Spleen (tissue), 11 donors: ENCODE measurements at regions not wholly inside any gene's neighbourhood (a gene's known extent, or its start where the extent isn't known, plus 50 kb on each side); places are given as distances from the start of the nearest gene placed in this dataset.
A peak's percentile ranks its signal among the peaks of the same experiment; 100 is the strongest.

Source experiments
- DNase-seq: peaks from one replicate; pipeline ENCODE4 v3.0.0-alpha.2; 2020
- H3K27ac ChIP-seq, 8 donors: fragments of 200-600 bp; sonication (generic) in 7 of 8; 1 replicate in 4 of 8; 2 replicates in 4 of 8; pipeline versions ENCODE4 v1.5.0 to v1.8.0; 2016 to 2021; ENCODE audit warnings: inconsistent platforms in 4 of 8, mild to moderate bottlenecking in 4 of 8, moderate library complexity in 1 of 8
- H3K27me3 ChIP-seq, 7 donors: fragments of 200-600 bp; sonication (generic) in 6 of 7; replicated peaks in 1 of 7; 1 replicate in 4 of 7; 2 replicates in 3 of 7; pipeline versions ENCODE4 v1.5.0 to v1.8.0; 2016 to 2021; ENCODE audit warnings: inconsistent platforms in 3 of 7, mild to moderate bottlenecking in 1 of 7
- H3K36me3 ChIP-seq, 6 donors: fragments of 200-600 bp; sonication (generic) in 5 of 6; 1 replicate in 4 of 6; 2 replicates in 2 of 6; pipeline versions ENCODE4 v1.5.0 to v1.8.0; 2016 to 2021; ENCODE audit warnings: inconsistent platforms in 2 of 6
- H3K4me1 ChIP-seq, 6 donors: fragments of 200-600 bp; sonication (generic) in 5 of 6; 1 replicate in 3 of 6; 2 replicates in 3 of 6; pipeline versions ENCODE4 v1.5.0 to v1.8.0; 2016 to 2021; ENCODE audit warnings: inconsistent platforms in 3 of 6
- H3K4me3 ChIP-seq, 8 donors: fragments of 200-600 bp; sonication (generic) in 7 of 8; 1 replicate in 4 of 8; 2 replicates in 4 of 8; pipeline versions ENCODE4 v1.5.0 to v1.8.0; 2016 to 2021; ENCODE audit warnings: inconsistent platforms in 4 of 8, mild to moderate bottlenecking in 4 of 8, moderate library complexity in 2 of 8
- H3K9me3 ChIP-seq, 8 donors: fragments of 200-600 bp; sonication (generic) in 7 of 8; 1 replicate in 4 of 8; 2 replicates in 4 of 8; pipeline versions ENCODE4 v1.5.0 to v1.8.0; 2016 to 2021; ENCODE audit warnings: inconsistent platforms in 4 of 8
- POLR2A ChIP-seq, 3 donors: fragments of 450-650 bp; IDR thresholded peaks; one replicate each; pipeline ENCODE4 v1.5.1; 2017; ENCODE audit warnings: antibody characterized with exemption in 3 of 3, mild to moderate bottlenecking in 1 of 3
- POLR2AphosphoS5 ChIP-seq, 3 donors: sonication (generic); formaldehyde crosslinking; IDR thresholded peaks; one replicate each; pipeline ENCODE4 v1.5.1; 2017; ENCODE audit warnings: antibody characterized with exemption in 3 of 3
- WGBS, 5 donors: extraction: QIAGEN DNeasy Blood & Tissue Kit in 3 of 5; methylation state at CpG; one replicate each; pipeline versions ENCODE4 v1.1.5 to v1.1.7; 2013 to 2018; 5-methylcytosine and 5-hydroxymethylcytosine counted together
- intact Hi-C: fragments of 100-400 bp; cut with DNase I; formaldehyde crosslinking; loops from one replicate; pipeline ENCODE4 v1.15.0; 2023; ENCODE audit warnings: low total_unique reads
- TF ChIP-seq, protein P1 (sequence below), 11 experiments: fragments of 200-600 bp in 7 of 11; fragments of 450-650 bp in 4 of 11; sonication (generic) in 4 of 11; IDR thresholded peaks in 8 of 11; conservative IDR thresholded peaks in 3 of 11; 1 replicate in 7 of 11; 2 replicates in 4 of 11; pipeline versions ENCODE4 v1.4.0 to v1.8.0; 2016 to 2021; ENCODE audit warnings: antibody characterized with exemption in 11 of 11, inconsistent platforms in 4 of 11, mild to moderate bottlenecking in 1 of 11
- donor health status: healthy with polysubstance abuse.
- donor health status: DM: no; HTN: no; CAD: no; lungs with moderate emphysema.
- donor health status: DM: no; HTN: no; CAD: no.
- donor health status: Bipolar disorder and iron deficiency.
- donor health status: healthy.
- donor health status: DM: no; HTN: no; CAD: no.
- donor health status: DM: yes; HTN: yes; CAD: no.

DNA sequence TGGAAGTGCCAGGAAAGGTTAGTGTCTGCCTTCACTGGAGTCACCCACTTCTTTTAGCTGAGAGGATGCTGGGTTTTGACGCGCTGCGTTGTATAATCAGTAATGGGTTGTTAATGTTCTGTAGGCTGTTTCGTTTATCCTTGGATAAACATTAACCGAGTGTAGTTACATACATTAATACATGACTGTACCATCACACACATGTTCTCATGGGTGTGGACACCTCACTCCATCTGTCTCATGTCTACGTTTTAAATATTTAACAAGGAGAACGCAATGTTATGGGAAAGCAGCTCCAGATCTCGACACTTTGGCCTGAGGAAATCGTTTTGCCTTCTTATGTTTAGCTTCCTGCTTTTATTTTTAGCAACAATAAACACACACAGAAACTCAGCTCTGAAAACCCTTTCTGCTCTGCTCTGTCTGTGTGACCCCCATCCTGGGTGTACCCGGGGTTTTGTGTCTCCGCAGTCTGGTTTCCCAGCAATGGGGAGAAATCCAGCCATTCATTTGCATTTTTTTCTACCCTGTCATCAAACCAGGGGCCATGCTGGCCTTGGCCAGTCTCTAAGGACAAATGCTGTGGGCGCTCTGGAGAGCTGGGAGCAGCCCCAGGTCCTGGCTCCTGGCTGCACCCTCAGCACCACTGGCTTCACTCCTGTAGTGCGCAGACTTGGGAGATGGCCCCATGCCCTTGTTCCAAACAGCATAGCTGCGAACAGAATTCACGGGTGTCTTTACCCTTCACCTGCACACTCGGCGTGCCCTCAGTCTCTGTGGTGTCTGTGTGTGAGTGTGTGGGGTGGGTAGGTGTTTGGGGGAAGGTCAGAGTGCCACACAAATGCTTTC is 110.8 kb downstream of the ERMARD start:
- Histone ChIP-seq H3K4me1 (peaks cover 0 to 18% (median 8%) of the 10 kb centered on the region in 6 donors), H3K4me3 (no peak overlapping the region), H3K27me3 (peaks cover 0 to 9% (median 0%) of the 10 kb centered on the region in 7 donors), H3K9me3 (peaks cover 0 to 16% (median 13%) of the 10 kb centered on the region in 8 donors), H3K36me3 (no peaks in the 10 kb centered on the region), H3K27ac (peak overlapping the region in 2 of 8 donors; percentile 0 to 21)
- DNase-seq: peak; percentile 29
- WGBS, 5 donors: 67 to 78% (median 74%) methylated on average over 17 of the region's 17 CpGs
- intact Hi-C loops: no loop called here
- TF ChIP-seq POLR2A (IDR thresholded peaks at IDR 0.05): no peak
- TF ChIP-seq POLR2AphosphoS5 (IDR thresholded peaks at IDR 0.05): no peak
- TF ChIP-seq, protein P1, sequence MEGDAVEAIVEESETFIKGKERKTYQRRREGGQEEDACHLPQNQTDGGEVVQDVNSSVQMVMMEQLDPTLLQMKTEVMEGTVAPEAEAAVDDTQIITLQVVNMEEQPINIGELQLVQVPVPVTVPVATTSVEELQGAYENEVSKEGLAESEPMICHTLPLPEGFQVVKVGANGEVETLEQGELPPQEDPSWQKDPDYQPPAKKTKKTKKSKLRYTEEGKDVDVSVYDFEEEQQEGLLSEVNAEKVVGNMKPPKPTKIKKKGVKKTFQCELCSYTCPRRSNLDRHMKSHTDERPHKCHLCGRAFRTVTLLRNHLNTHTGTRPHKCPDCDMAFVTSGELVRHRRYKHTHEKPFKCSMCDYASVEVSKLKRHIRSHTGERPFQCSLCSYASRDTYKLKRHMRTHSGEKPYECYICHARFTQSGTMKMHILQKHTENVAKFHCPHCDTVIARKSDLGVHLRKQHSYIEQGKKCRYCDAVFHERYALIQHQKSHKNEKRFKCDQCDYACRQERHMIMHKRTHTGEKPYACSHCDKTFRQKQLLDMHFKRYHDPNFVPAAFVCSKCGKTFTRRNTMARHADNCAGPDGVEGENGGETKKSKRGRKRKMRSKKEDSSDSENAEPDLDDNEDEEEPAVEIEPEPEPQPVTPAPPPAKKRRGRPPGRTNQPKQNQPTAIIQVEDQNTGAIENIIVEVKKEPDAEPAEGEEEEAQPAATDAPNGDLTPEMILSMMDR (IDR thresholded peaks at IDR 0.05 in 8 of 11, conservative IDR thresholded peaks at IDR 0.05 in 3 of 11): no peak

DNA sequence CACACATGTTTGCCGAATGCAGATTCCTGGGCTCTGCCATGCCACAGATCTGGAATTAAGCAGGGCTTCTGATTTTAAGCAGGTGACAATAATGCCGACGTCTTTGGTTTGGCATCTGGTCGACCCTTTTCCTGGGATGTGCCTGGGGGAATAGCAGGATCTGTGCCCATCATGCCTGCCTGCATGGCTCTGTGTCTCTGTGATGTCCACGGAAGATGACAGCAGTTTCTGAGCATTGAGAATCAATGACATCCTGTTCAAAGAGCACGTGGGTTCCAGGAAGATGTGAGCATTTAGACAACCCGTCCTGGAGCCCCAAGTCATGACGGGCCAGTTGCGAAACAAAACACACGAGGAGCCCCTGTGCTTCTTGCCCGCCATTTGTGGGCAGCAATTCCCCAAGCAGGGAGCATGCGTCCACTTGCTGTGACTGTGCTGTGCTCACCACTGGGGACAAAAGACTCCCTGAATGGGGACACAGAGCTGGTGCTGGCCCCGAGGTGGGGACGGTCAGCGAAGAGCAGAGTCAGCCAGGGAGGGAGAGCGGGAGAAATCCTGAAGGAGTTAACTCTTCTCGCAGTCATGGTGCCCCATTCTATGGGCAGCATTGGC is 110.1 kb downstream of the ERMARD start:
- peaks cover 0 to 9% (median 0%) of the 10 kb centered on the region in 7 donors for H3K27me3 ChIP-seq
- WGBS, 5 donors: 78 to 91% (median 86%) methylated on average over 15 to 17 of the region's 17 CpGs
- peaks cover 0 to 18% (median 8%) of the 10 kb centered on the region in 6 donors for H3K4me1 ChIP-seq
- no peak overlapping the region for H3K4me3 ChIP-seq
- peak overlapping the region in 1 of 8 donors; percentile 0 for H3K27ac ChIP-seq
- no peaks in the 10 kb centered on the region for H3K36me3 ChIP-seq
- DNase-seq: peak; percentile 38
- H3K9me3 ChIP-seq: peaks cover 0 to 23% (median 18%) of the 10 kb centered on the region in 8 donors
- intact Hi-C loops: no loop called here
- no peak for TF ChIP-seq POLR2AphosphoS5 (IDR thresholded peaks at IDR 0.05)
- TF ChIP-seq POLR2A (IDR thresholded peaks at IDR 0.05): no peak
- TF ChIP-seq, protein P1 (IDR thresholded peaks at IDR 0.05 in 8 of 11, conservative IDR thresholded peaks at IDR 0.05 in 3 of 11): no peak

DNA sequence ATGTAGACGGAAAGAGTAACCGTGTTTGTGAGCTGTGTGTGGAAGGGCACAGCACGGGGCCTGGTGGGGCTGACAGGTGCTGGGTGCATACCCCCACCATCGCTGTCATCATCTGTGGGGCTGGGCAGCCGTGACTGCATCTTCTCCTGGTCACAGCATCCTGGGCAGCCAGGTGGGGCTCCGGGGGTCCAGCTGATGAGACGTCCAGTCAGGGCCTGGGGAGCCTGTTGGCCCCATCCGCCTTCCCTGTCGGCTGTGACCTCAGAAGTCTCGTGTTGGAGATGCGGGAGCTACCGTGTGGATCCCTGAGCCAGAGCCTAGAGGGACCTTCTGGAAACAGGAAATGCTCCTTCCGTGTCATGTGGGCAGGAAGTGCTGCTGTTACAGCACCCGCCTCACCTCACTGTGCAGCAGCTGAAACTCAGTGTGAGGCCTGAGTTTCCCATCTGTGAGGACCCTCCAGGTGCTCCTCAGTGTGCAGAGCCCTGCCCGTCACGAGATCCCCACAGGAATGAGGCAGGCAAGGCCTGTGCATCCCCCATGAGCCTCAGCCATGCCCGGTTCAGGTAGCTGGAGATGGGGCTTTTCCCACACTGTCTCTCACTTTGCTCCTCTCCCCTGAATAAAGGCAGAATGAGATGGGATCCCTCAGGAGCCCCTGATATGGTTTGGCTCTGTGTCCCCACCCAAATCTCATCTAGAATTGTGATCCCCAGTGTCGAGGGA is 108.7 kb downstream of the ERMARD start:
- WGBS, 5 donors: 57 to 68% (median 66%) methylated on average over 9 to 18 of the region's 18 CpGs
- intact Hi-C loops: no loop called here
- Histone ChIP-seq H3K4me3 (no peak overlapping the region), H3K4me1 (peaks cover 0 to 18% (median 8%) of the 10 kb centered on the region in 6 donors), H3K9me3 (peaks cover 0 to 28% (median 19%) of the 10 kb centered on the region in 8 donors), H3K36me3 (no peaks in the 10 kb centered on the region), H3K27me3 (peaks cover 0 to 9% (median 0%) of the 10 kb centered on the region in 7 donors), H3K27ac (no peak overlapping the region)
- peak in 1 of 3 donors; percentile 12 for TF ChIP-seq POLR2AphosphoS5 (IDR thresholded peaks at IDR 0.05)
- TF ChIP-seq, protein P1 (IDR thresholded peaks at IDR 0.05 in 8 of 11, conservative IDR thresholded peaks at IDR 0.05 in 3 of 11): no peak
- DNase-seq: peak; percentile 54
